ENCODE measurements at regions not wholly inside any gene's neighbourhood (a gene's known extent, or its start where the extent isn't known, plus 50 kb on each side); places are given as distances from the start of the nearest gene placed in this dataset.

- TF ChIP-seq CTCF (IDR thresholded peaks at IDR 0.05 in 8 of 11, conservative IDR thresholded peaks at IDR 0.05 in 3 of 11) (no peak), POLR2A (IDR thresholded peaks at IDR 0.05) (no peak)
Measured at GRCh38 chr5:163766936-163767670, 261.7 kb downstream of the MAT2B start.
